ENCODE measurements at regions not wholly inside any gene's neighbourhood (a gene's known extent, or its start where the extent isn't known, plus 50 kb on each side); places are given as distances from the start of the nearest gene placed in this dataset.
"Not testable (repeated sequence)": the region's sequence is repeated elsewhere in the genome, so short reads cannot be mapped to it uniquely, and the experiment has no call there.

DNA sequence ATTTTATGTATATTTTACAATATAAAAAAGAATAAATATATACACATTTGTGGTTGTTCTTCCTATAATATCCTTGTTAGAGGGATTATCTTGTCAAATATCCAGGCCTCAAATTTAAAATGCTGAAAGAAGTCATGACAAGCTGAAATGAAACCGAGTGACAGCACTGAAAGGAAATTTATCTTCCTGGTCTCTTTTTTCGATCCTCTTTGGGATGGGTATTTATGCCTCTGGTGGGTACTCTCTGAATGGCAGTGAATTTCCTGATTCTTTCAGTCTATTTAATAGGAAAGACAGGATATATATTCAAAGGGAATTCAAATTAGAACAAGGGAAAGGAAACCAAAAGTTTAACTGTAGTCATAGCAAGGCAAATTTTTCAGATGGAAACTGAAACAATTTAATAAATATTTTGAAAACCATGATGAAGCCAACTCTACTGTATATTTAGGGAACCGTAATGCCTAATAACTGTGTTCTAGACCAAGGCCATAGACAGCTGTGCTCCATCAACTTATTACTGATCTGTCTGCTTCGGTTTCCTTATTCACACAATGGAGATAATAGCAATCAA, 97.9 kb downstream of the DLEU7 start:
- Histone ChIP-seq H3K27me3 (ENCODE audit: control insufficient read depth in 1 of 2, insufficient read depth in 2 of 2, low read length in 2 of 2) (no peaks in the 10 kb centered on the region), H3K36me3 (ENCODE audit: insufficient read depth, low read length) (no peaks in the 10 kb centered on the region), H3K27ac (ENCODE audit: low read depth, low read length) (no peak overlapping the region), H3K9ac (ENCODE audit: low read length) (no peak overlapping the region), H3K4me3 (ENCODE audit: low read depth in 1 of 2, low read length in 2 of 2) (no peak overlapping the region), H3K9me3 (ENCODE audit: low read length) (no peaks in the 10 kb centered on the region), H3K4me1 (ENCODE audit: insufficient read depth, low read length) (no peaks in the 10 kb centered on the region)

DNA sequence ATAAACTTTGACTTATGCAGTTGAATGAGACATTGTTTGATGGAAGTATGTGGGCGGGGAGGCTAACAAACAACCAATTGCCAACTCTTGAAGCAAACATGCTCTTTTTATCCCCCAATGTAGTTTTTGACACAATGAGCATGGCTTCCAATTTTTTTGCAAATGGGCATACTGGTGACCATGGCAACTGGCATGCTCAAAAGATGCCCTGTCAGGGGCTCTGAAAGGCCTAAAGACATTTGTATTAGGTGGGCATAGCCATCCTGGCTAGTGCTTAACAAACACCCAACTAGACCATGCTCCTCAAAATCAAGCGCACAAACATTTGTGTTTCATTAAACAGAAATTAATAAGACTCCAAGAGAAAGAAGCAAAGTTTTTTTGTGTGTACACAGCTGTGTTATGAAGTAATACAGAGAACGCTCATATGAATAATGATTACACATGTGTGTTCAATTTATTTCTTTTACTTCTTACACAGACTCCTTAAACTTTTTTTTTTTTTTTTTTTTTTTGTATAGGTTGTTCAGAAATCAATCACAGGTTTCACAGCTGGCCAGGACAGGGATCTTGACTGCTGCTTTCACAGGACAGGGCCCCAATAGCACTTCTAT, 95.6 kb downstream of the DLEU7 start:
- Histone ChIP-seq H3K27me3 (ENCODE audit: control insufficient read depth in 1 of 2, insufficient read depth in 2 of 2, low read length in 2 of 2) (no peaks in the 10 kb centered on the region), H3K27ac (ENCODE audit: low read depth, low read length) (no peak overlapping the region), H3K36me3 (ENCODE audit: insufficient read depth, low read length) (no peaks in the 10 kb centered on the region)

DNA sequence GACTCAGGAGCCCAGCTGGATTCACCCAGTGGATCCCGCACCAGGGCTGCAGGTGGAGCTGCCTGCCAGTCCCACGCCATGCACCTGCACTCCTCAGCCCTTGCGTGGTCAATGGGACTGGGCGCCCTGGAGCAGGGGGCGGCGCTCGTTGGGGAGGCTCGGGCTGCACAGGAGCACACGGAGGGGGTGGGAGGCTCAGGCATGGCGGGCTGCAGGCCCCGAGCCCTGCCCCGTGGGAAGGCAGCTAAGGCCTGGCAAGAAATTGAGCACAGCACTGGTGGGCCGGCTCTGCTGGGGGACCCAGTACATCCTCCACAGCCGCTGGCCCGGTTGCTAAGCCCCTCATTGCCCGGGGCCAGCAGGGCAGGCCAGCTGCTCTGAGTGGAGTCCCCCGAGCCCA, 90.3 kb downstream of the DLEU7 start:
- not testable (repeated sequence) for H3K9me3 ChIP-seq (ENCODE audit: low read length); H3K4me3 ChIP-seq (ENCODE audit: low read depth in 1 of 2, low read length in 2 of 2); H3K27ac ChIP-seq (ENCODE audit: low read depth, low read length); H3K4me1 ChIP-seq (ENCODE audit: insufficient read depth, low read length); H3K36me3 ChIP-seq (ENCODE audit: insufficient read depth, low read length); H3K27me3 ChIP-seq (ENCODE audit: control insufficient read depth in 1 of 2, insufficient read depth in 2 of 2, low read length in 2 of 2); H3K9ac ChIP-seq (ENCODE audit: low read length)

More for the DNA sequence above, 95.6 kb downstream of the DLEU7 start:
- no peak overlapping the region for H3K4me3 ChIP-seq (ENCODE audit: low read depth in 1 of 2, low read length in 2 of 2)
- no peaks in the 10 kb centered on the region for H3K4me1 ChIP-seq (ENCODE audit: insufficient read depth, low read length)
- H3K9ac ChIP-seq (ENCODE audit: low read length), result no peak overlapping the region
- H3K9me3 ChIP-seq (ENCODE audit: low read length), result no peaks in the 10 kb centered on the region

DNA sequence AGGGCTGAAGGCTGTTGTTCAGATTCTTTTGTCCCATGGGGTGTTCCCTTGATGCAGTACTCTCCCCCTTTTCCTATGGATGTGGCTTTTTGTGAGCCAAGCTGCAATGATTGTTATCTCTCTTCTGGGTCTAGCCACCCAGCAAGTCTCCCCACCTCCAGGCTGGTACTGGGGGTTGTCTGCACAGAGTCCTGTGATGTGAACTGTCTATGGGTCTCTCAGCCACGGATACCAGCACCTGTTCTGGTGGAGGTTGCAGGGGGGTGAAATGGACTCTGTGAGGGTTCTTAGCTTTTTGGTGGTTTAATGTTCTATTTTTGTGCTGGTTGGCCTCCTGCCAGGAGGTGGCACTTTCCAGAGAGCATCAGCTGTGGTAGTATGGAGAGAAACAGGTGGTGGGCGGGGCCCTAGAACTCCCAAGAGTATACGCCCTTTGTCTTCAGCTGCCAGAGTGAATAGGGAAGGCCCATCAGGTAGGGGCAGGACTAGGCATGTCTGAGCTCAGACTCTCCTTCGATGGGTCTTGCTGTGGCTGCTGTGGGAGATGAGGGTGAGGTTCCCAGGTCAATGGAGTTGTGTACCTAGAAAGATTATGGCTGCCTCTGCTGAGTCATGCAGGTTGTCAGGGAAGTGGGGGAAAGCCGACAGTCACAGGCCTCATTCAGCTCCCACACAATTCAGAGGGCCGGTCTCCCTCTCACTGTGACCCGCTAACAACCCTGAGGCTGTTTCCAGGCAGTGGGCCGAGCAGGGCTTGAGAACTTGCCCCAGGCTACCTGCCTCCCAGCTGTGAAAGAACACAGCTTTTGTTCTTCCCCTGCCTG, 87.4 kb downstream of the DLEU7 start:
- H3K27me3 ChIP-seq (ENCODE audit: control insufficient read depth in 1 of 2, insufficient read depth in 2 of 2, low read length in 2 of 2); H3K4me1 ChIP-seq (ENCODE audit: insufficient read depth, low read length); H3K9ac ChIP-seq (ENCODE audit: low read length); H3K9me3 ChIP-seq (ENCODE audit: low read length); H3K36me3 ChIP-seq (ENCODE audit: insufficient read depth, low read length); H3K27ac ChIP-seq (ENCODE audit: low read depth, low read length); H3K4me3 ChIP-seq (ENCODE audit: low read depth in 1 of 2, low read length in 2 of 2): not testable (repeated sequence)

DNA sequence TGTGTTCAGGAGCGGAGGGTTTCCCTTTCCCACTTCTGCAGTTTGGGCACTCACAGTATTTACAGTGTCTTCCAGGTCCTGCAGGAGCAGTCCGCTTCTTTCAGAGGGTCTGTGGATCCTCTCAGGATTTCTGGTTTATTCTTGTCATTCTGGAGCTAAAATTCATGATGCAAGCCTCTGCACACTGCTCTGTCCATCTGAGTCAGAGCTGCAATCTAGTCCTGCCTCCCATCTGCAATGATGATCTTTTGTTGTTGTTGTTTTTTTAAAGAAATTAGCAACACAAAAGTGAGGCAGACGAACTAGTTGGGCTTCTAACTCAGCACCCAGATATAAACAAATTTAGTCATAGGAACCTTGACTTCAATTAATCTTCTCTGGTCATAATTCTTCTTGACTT, 86.5 kb downstream of the DLEU7 start:
- H3K4me1 ChIP-seq (ENCODE audit: insufficient read depth, low read length), result no peaks in the 10 kb centered on the region
- no peaks in the 10 kb centered on the region for H3K27me3 ChIP-seq (ENCODE audit: control insufficient read depth in 1 of 2, insufficient read depth in 2 of 2, low read length in 2 of 2)
- H3K9me3 ChIP-seq (ENCODE audit: low read length), result no peaks in the 10 kb centered on the region
- no peak overlapping the region for H3K9ac ChIP-seq (ENCODE audit: low read length)
- no peak overlapping the region for H3K27ac ChIP-seq (ENCODE audit: low read depth, low read length)
- no peak overlapping the region for H3K4me3 ChIP-seq (ENCODE audit: low read depth in 1 of 2, low read length in 2 of 2)
- no peaks in the 10 kb centered on the region for H3K36me3 ChIP-seq (ENCODE audit: insufficient read depth, low read length)

DNA sequence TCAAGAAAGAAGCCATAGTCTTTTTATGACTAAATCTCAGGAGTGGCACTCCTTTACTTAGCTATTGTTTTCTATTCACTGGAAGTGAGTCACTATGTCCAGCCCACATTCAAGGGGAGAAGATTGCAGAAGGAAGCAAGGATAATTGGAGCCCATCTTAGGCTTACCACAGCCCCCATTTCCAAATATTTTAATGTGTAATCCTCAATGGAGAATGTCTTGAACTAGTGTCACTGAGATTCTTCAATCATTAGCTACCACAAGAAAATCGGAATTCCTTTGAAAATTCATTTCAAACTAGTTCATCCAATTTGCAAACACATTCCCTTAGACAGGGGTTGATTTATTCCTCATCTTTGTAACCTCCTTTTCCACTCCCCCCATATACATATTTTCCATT, 84.7 kb downstream of the DLEU7 start:
- Histone ChIP-seq H3K27ac (ENCODE audit: low read depth, low read length) (no peak overlapping the region), H3K36me3 (ENCODE audit: insufficient read depth, low read length) (no peaks in the 10 kb centered on the region), H3K9me3 (ENCODE audit: low read length) (no peaks in the 10 kb centered on the region), H3K4me3 (ENCODE audit: low read depth in 1 of 2, low read length in 2 of 2) (no peak overlapping the region), H3K4me1 (ENCODE audit: insufficient read depth, low read length) (no peaks in the 10 kb centered on the region), H3K9ac (ENCODE audit: low read length) (no peak overlapping the region), H3K27me3 (ENCODE audit: control insufficient read depth in 1 of 2, insufficient read depth in 2 of 2, low read length in 2 of 2) (no peaks in the 10 kb centered on the region)

DNA sequence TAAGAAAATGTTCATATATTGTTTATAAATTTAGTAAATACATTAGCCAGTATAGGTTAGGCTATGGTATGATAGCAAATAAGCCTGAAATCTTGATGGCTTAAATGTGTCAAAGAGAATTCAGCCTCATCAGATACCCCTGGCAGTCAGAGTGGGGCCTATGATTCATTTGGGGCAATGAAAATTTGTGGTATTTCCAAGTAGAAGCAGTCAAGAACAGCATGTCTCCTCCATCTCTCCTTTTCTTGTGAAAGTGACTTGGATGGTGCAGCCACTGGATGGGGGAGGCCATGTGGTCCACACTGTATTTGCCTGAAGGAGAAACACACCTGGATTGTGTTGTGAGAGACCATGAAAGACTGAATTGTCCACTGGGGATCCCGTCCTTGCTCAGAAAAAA, 82.7 kb downstream of the DLEU7 start:
- Histone ChIP-seq H3K9me3 (ENCODE audit: low read length) (no peaks in the 10 kb centered on the region), H3K4me1 (ENCODE audit: insufficient read depth, low read length) (no peaks in the 10 kb centered on the region), H3K27me3 (ENCODE audit: control insufficient read depth in 1 of 2, insufficient read depth in 2 of 2, low read length in 2 of 2) (no peaks in the 10 kb centered on the region), H3K9ac (ENCODE audit: low read length) (no peak overlapping the region), H3K36me3 (ENCODE audit: insufficient read depth, low read length) (no peaks in the 10 kb centered on the region), H3K27ac (ENCODE audit: low read depth, low read length) (no peak overlapping the region), H3K4me3 (ENCODE audit: low read depth in 1 of 2, low read length in 2 of 2) (no peak overlapping the region)

DNA sequence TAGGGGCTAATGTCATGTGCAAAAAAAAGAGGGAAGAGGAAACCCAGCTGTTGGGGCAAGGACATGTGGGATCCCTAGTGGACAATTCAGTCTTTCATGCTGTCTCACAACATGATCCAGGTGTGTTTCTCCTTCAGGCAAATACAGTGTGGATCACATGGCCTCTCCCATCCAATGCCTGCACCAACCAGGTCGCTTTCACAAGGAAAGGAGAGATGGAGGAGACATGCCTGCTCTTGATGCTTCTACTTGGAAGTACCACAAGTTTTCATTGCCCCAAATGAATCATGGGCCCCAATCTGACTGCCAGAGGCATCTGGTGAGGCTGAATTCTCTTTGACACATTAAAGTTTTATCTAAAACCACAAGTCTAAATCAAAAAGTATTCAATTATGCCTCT, 82.1 kb downstream of the DLEU7 start:
- H3K4me3 ChIP-seq (ENCODE audit: low read depth in 1 of 2, low read length in 2 of 2), result no peak overlapping the region
- H3K36me3 ChIP-seq (ENCODE audit: insufficient read depth, low read length), result no peaks in the 10 kb centered on the region
- H3K4me1 ChIP-seq (ENCODE audit: insufficient read depth, low read length), result no peaks in the 10 kb centered on the region
- no peaks in the 10 kb centered on the region for H3K9me3 ChIP-seq (ENCODE audit: low read length)
- no peaks in the 10 kb centered on the region for H3K27me3 ChIP-seq (ENCODE audit: control insufficient read depth in 1 of 2, insufficient read depth in 2 of 2, low read length in 2 of 2)
- no peak overlapping the region for H3K27ac ChIP-seq (ENCODE audit: low read depth, low read length)
- no peak overlapping the region for H3K9ac ChIP-seq (ENCODE audit: low read length)

DNA sequence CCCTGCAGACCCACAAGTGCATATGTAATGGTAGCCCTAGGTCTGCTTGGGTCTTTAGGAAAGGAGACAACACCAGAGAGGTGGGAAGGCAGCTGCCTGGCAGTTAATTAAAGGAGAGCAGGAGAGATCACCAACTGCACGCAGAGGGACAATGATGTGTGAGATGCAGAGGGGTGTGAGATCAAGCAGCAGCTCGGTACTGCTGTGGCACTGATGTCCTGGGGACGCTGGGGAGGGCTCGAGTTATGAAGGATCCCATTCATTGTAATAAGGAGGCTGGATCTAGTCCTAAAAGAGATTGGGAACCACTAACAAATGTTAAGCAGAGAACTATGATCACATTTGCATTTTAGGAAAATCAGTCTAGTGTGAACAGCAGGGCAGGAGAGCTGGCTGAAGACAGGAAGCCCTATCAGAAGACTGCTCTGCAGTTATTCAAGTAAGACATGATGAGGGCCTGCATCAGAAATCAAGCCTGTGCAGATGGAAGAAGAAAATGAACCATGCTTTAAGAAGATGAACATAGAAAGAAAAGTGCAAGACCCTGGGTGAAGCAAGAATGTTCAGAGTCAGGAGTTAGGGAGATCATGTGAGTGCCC, 80.4 kb downstream of the DLEU7 start:
- Histone ChIP-seq H3K27ac (ENCODE audit: low read depth, low read length) (no peak overlapping the region), H3K36me3 (ENCODE audit: insufficient read depth, low read length) (no peaks in the 10 kb centered on the region), H3K9ac (ENCODE audit: low read length) (no peak overlapping the region), H3K4me1 (ENCODE audit: insufficient read depth, low read length) (no peaks in the 10 kb centered on the region), H3K4me3 (ENCODE audit: low read depth in 1 of 2, low read length in 2 of 2) (no peak overlapping the region), H3K27me3 (ENCODE audit: control insufficient read depth in 1 of 2, insufficient read depth in 2 of 2, low read length in 2 of 2) (no peaks in the 10 kb centered on the region), H3K9me3 (ENCODE audit: low read length) (no peaks in the 10 kb centered on the region)

DNA sequence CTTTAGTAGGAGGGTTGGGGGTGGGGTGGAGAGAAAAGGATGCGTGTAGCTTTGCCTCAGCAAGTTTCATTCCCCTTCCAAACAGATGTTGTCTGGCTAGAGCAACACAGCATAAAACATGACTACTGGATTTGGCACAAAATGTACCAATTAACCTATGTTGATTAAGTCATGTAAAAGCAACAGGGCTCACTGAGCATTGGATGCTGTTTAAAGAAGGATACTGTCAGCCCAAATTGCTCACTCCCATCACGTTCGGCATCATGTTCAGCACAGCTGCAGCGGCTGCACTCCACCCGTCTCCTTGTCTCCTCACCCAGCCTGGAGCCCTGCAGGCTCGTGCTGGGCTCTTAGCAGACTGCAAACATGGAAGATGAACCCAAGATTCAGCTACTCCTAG, 77.5 kb downstream of the DLEU7 start:
- no peaks in the 10 kb centered on the region for H3K36me3 ChIP-seq (ENCODE audit: insufficient read depth, low read length)
- H3K9me3 ChIP-seq (ENCODE audit: low read length), result no peaks in the 10 kb centered on the region
- H3K9ac ChIP-seq (ENCODE audit: low read length), result no peak overlapping the region
- no peak overlapping the region for H3K4me3 ChIP-seq (ENCODE audit: low read depth in 1 of 2, low read length in 2 of 2)
- H3K27ac ChIP-seq (ENCODE audit: low read depth, low read length), result no peak overlapping the region
- H3K4me1 ChIP-seq (ENCODE audit: insufficient read depth, low read length), result no peaks in the 10 kb centered on the region
- no peaks in the 10 kb centered on the region for H3K27me3 ChIP-seq (ENCODE audit: control insufficient read depth in 1 of 2, insufficient read depth in 2 of 2, low read length in 2 of 2)

DNA sequence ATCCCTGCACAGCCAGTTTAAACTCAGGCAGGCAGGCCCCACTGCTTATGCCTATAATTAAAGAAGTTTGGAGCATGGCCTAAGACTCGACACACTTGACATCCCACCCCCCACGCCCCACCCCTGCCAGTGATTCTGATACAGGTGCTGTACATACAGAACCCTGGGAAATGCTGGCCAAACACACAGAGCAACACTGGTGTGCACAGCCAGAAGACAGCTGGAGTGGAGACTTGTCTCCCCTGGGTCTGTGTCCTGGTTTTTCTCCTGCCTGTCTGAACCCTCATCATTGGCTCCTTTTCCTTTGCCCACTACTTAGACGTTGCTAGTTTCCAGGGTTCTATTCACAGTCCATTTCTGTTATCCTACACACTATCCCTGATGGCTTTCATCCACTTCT, 76.8 kb downstream of the DLEU7 start:
- Histone ChIP-seq H3K27ac (ENCODE audit: low read depth, low read length) (no peak overlapping the region), H3K27me3 (ENCODE audit: control insufficient read depth in 1 of 2, insufficient read depth in 2 of 2, low read length in 2 of 2) (no peaks in the 10 kb centered on the region), H3K4me1 (ENCODE audit: insufficient read depth, low read length) (no peaks in the 10 kb centered on the region), H3K9ac (ENCODE audit: low read length) (no peak overlapping the region), H3K36me3 (ENCODE audit: insufficient read depth, low read length) (no peaks in the 10 kb centered on the region), H3K4me3 (ENCODE audit: low read depth in 1 of 2, low read length in 2 of 2) (no peak overlapping the region), H3K9me3 (ENCODE audit: low read length) (no peaks in the 10 kb centered on the region)

All from muscle layer of colon (tissue), 2 donors.